ACC112 (cell line): ENCODE measurements at regions not wholly inside any gene's neighbourhood (a gene's known extent, or its start where the extent isn't known, plus 50 kb on each side); places are given as distances from the start of the nearest gene placed in this dataset.
"Not testable (repeated sequence)": the region's sequence is repeated elsewhere in the genome, so short reads cannot be mapped to it uniquely, and the experiment has no call there.

Source experiments
- H2AFZ ChIP-seq: fragments of 200-600 bp; sonication (generic); one replicate; pipeline ENCODE4 v1.6.0; 2017; ENCODE audit warnings: antibody characterized with exemption, low read length; ENCODE audit not compliant: unreplicated experiment
- H3K27ac ChIP-seq: fragments of 200-600 bp; sonication (generic); 2 replicates; pipeline ENCODE4 v1.5.1; 2014; ENCODE audit warnings: low read depth, mild to moderate bottlenecking, antibody characterized with exemption, low read length, moderate library complexity
- H3K27me3 ChIP-seq: fragments of 200-600 bp; sonication (generic); 2 replicates; pipeline ENCODE4 v1.6.1; 2014; ENCODE audit warnings: mild to moderate bottlenecking, antibody characterized with exemption, low read length, moderate library complexity, mixed read lengths; ENCODE audit not compliant: insufficient read depth
- H3K36me3 ChIP-seq: fragments of 200-600 bp; sonication (generic); 2 replicates; pipeline ENCODE4 v1.6.1; 2016; ENCODE audit warnings: mild to moderate bottlenecking, antibody characterized with exemption, low read length, moderate library complexity, mixed read lengths; ENCODE audit not compliant: insufficient read depth
- H3K4me1 ChIP-seq: fragments of 200-600 bp; sonication (generic); one replicate; pipeline ENCODE4 v1.6.1; 2016; ENCODE audit warnings: low read length, mixed read lengths; ENCODE audit not compliant: insufficient read depth, unreplicated experiment, control insufficient read depth
- H3K4me3 ChIP-seq: fragments of 200-600 bp; sonication (generic); 2 replicates; pipeline ENCODE4 v1.5.1; 2014; ENCODE audit warnings: mild to moderate bottlenecking, low read depth, low read length
- H3K79me2 ChIP-seq: fragments of 200-600 bp; sonication (generic); one replicate; pipeline ENCODE4 v1.6.0; 2016; ENCODE audit warnings: low read length; ENCODE audit not compliant: control insufficient read depth, unreplicated experiment, insufficient read depth

GRCh38 chr5:101180365-101180764, 277.3 kb upstream of the ST8SIA4 start:
- not testable (repeated sequence) for H3K36me3 ChIP-seq, H3K79me2 ChIP-seq, H3K27ac ChIP-seq, H2AFZ ChIP-seq, H3K27me3 ChIP-seq, H3K4me1 ChIP-seq, H3K4me3 ChIP-seq

- H3K4me1 ChIP-seq: no peaks in the 10 kb centered on the region
- no peaks in the 10 kb centered on the region for H3K27me3 ChIP-seq
- no peak overlapping the region for H3K4me3 ChIP-seq
- H3K27ac ChIP-seq: no peak overlapping the region
- H2AFZ ChIP-seq: no peak overlapping the region
- no peaks in the 10 kb centered on the region for H3K36me3 ChIP-seq
- no peaks in the 10 kb centered on the region for H3K79me2 ChIP-seq
These were observed 273.5 kb upstream of the ST8SIA4 start for GRCh38 chr5:101176605-101177004.

DNA sequence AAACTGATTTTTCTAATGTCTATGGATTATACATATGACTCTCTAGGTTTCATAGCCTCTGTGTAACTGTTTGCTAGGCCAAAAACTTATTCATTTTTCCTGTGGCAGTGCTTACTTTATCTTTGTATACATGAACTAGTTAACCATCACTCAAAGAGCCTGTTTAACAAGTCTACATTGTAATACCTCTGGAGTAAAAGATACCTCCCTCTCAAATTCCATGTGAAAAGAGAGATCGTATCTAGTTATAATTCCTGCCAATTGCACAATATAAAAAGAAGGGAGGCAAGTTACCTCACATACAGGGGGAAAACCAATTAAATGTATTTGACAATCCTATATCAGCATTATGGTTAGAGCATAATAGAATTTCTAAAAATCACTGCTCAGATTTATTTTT, 271.9 kb upstream of the ST8SIA4 start:
- H3K27me3 ChIP-seq: no peaks in the 10 kb centered on the region
- no peak overlapping the region for H3K27ac ChIP-seq
- H3K4me1 ChIP-seq: no peaks in the 10 kb centered on the region
- no peaks in the 10 kb centered on the region for H3K36me3 ChIP-seq
- H2AFZ ChIP-seq: no peak overlapping the region
- no peak overlapping the region for H3K4me3 ChIP-seq
- no peaks in the 10 kb centered on the region for H3K79me2 ChIP-seq

DNA sequence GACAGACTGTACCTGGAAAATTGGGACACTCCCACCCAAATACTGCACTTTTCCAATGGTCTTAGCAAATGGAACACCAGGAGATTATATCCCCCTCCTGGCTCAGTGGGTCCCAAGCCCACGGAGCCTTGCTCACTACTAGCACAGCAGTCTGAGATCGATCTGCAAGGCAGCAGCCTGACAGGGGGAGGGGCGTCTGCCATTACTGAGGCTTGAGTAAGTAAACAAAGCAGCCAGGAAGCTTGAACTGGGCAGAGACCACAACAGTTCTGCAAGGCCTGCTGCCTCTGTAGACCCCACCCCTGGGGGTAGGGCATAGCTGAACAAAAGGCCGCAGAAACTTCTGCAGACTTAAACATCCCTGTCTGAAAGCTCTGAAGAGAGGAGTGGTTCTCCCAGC, 260.0 kb upstream of the ST8SIA4 start:
- Histone ChIP-seq H3K27ac (no peak overlapping the region), H3K27me3 (no peaks in the 10 kb centered on the region), H2AFZ (no peak overlapping the region), H3K36me3 (no peaks in the 10 kb centered on the region), H3K79me2 (no peaks in the 10 kb centered on the region), H3K4me3 (no peak overlapping the region), H3K4me1 (no peaks in the 10 kb centered on the region)

DNA sequence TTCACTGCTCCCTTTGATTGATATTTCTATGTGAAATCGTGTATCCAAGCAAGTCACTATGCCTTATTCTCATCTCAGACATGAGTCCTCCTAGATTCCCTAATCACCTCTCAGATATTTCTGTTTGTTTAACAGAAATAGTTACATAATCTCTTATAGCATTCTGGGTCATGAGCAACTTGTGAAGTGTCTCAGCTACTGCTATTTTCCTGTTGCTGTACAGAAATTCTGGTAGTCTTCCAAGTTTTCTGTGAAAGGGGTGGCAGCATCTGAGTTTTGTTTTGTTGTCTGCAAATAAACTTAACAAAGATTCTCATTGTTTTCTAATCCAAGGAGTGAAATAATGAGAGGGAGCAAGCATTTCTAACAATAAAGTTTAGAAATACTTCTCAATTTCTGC, 256.9 kb upstream of the ST8SIA4 start:
- H3K4me1 ChIP-seq: no peaks in the 10 kb centered on the region
- H3K4me3 ChIP-seq: no peak overlapping the region
- no peaks in the 10 kb centered on the region for H3K79me2 ChIP-seq
- no peaks in the 10 kb centered on the region for H3K36me3 ChIP-seq
- no peaks in the 10 kb centered on the region for H3K27me3 ChIP-seq
- no peak overlapping the region for H3K27ac ChIP-seq
- no peak overlapping the region for H2AFZ ChIP-seq

DNA sequence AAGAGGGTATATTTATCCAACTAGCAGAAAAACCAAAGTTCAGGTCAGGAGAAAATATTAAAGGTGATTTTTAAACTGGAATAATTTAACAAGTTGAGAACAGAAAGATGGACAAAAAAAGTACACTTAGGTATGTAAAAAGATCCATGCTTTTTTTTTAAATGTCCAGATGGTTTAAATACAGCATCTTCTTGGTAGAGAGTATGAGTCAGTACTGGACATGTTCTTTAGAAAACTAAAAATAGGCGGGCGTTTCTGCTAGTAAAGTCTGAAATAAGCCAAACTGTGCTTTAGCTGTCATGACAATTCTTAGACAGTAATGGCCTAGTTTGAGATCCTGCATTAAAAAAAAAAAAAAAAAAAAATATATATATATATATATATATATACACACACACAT, 255.9 kb upstream of the ST8SIA4 start:
- no peaks in the 10 kb centered on the region for H3K4me1 ChIP-seq

DNA sequence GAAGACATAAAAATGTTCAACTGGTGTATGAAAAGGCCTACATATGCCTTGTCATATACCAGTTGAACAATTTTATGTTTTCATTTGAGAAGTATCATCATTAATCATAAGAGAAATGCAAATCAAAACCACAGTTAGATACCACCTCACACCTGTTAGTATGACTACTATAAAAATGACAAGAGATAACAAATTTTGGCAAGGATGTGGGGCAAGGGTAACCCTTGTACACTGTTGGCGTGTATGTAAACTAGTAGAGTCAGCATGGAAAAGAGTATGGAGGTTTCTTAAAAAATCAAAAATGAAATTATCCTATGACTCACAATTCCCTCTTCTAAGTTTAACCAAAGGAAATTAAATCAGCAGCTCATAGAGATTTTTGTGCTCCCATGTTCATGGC, 250.4 kb upstream of the ST8SIA4 start:
- H3K4me3 ChIP-seq: no peak overlapping the region
- no peaks in the 10 kb centered on the region for H3K4me1 ChIP-seq
- no peak overlapping the region for H2AFZ ChIP-seq
- no peaks in the 10 kb centered on the region for H3K36me3 ChIP-seq
- no peak overlapping the region for H3K27ac ChIP-seq
- H3K79me2 ChIP-seq: no peaks in the 10 kb centered on the region
- H3K27me3 ChIP-seq: no peaks in the 10 kb centered on the region

More for the DNA sequence above, 255.9 kb upstream of the ST8SIA4 start:
- Histone ChIP-seq H3K27me3 (no peaks in the 10 kb centered on the region), H3K4me3 (no peak overlapping the region), H3K79me2 (no peaks in the 10 kb centered on the region), H3K27ac (no peak overlapping the region), H3K36me3 (no peaks in the 10 kb centered on the region), H2AFZ (no peak overlapping the region)

GRCh38 chr5:101143526-101143925, 240.4 kb upstream of the ST8SIA4 start:
- H3K4me1 ChIP-seq: no peaks in the 10 kb centered on the region
- no peaks in the 10 kb centered on the region for H3K27me3 ChIP-seq
- no peaks in the 10 kb centered on the region for H3K36me3 ChIP-seq
- H3K27ac ChIP-seq: no peak overlapping the region
- H3K4me3 ChIP-seq: no peak overlapping the region
- H3K79me2 ChIP-seq: no peaks in the 10 kb centered on the region
- no peak overlapping the region for H2AFZ ChIP-seq

DNA sequence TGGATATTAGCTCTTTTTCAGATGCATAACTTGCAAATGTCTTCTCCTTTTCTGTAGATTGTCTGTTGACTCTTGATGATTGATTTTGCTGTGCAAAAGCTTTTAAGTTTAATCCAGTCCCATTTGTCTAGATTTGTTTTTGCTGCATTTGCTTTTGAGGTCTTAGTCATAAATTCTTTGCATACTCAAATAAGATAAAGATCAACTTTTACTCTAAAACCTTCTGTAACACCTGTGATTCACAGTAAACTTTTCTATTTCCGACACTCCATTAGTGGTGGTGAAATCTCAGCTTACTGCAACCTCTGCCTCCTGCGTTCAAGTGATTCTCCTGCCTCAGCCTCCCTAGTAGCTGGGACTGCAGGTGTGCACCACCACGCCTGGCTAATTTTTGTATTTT, 239.0 kb upstream of the ST8SIA4 start:
- Histone ChIP-seq H3K27ac (no peak overlapping the region), H3K79me2 (no peaks in the 10 kb centered on the region), H2AFZ (no peak overlapping the region), H3K36me3 (no peaks in the 10 kb centered on the region), H3K27me3 (no peaks in the 10 kb centered on the region), H3K4me3 (no peak overlapping the region), H3K4me1 (no peaks in the 10 kb centered on the region)

GRCh38 chr5:101136454-101136853, 233.4 kb upstream of the ST8SIA4 start:
- no peak overlapping the region for H3K4me3 ChIP-seq
- no peaks in the 10 kb centered on the region for H3K79me2 ChIP-seq
- no peaks in the 10 kb centered on the region for H3K4me1 ChIP-seq
- H2AFZ ChIP-seq: no peak overlapping the region
- no peak overlapping the region for H3K27ac ChIP-seq
- no peaks in the 10 kb centered on the region for H3K36me3 ChIP-seq
- H3K27me3 ChIP-seq: no peaks in the 10 kb centered on the region

DNA sequence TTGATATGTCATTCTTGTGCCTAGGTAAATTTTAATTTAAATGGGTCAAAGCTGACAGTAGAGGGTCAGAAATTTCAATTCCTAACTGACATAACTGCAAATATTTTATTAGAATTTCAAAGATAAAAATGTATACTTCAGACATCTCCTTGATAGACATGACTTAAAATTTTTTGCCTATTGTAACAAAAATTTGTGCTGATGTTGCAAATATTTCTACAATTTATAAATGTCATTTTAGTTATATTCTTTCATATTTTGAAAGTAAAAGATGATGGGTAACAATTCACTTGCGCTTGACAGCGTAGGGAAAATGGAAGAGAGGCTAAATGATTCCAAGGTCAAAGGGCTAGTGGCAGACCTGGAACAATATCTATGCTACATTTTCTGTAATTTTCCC, 220.3 kb upstream of the ST8SIA4 start:
- H2AFZ ChIP-seq: no peak overlapping the region
- no peaks in the 10 kb centered on the region for H3K79me2 ChIP-seq
- H3K4me3 ChIP-seq: no peak overlapping the region
- H3K36me3 ChIP-seq: no peaks in the 10 kb centered on the region
- no peak overlapping the region for H3K27ac ChIP-seq
- H3K27me3 ChIP-seq: no peaks in the 10 kb centered on the region
- no peaks in the 10 kb centered on the region for H3K4me1 ChIP-seq

GRCh38 chr5:101112645-101113044, 209.6 kb upstream of the ST8SIA4 start:
- Histone ChIP-seq H3K4me1 (no peaks in the 10 kb centered on the region), H3K27me3 (no peaks in the 10 kb centered on the region), H3K36me3 (no peaks in the 10 kb centered on the region), H3K27ac (no peak overlapping the region), H3K79me2 (no peaks in the 10 kb centered on the region), H3K4me3 (no peak overlapping the region), H2AFZ (no peak overlapping the region)
